SK-N-SH (cell line): ENCODE measurements at regions not wholly inside any gene's neighbourhood (a gene's known extent, or its start where the extent isn't known, plus 50 kb on each side); places are given as distances from the start of the nearest gene placed in this dataset.

Experiments
- CTCF ChIA-PET: fragments of 300-600, 350-600 bp; formaldehyde crosslinking; extraction: SDS; loops from one replicate; lab custom pipeline; 2021; lab: Yijun Ruan, JAX
- POLR2A ChIA-PET: fragments of 350-600 bp; sonication (Branson Sonifier 250); formaldehyde crosslinking; extraction: SDS; loops from one replicate; lab custom pipeline; 2020; ENCODE audit warnings: antibody characterized with exemption, inconsistent platforms; lab: Yijun Ruan, JAX
- DNase-seq: peaks from one replicate; pipeline ENCODE4 v3.0.0; 2012
- H2AFZ ChIP-seq: fragments of 200-600 bp; sonication (generic); 2 replicates; pipeline ENCODE4 v1.8.1; 2016; ENCODE audit warnings: antibody characterized with exemption, mild to moderate bottlenecking, low read depth
- H3F3A ChIP-seq: fragments of 200-600 bp; sonication (generic); replicated peaks from 2 replicates; pipeline ENCODE3; 2016; ENCODE audit warnings: antibody characterized with exemption, mild to moderate bottlenecking; ENCODE audit not compliant: insufficient read depth
- H3K27ac ChIP-seq, 2 experiments: fragments of 200-500 bp in 1 of 2; fragments of 200-600 bp in 1 of 2; sonication (Bioruptor generic) in 1 of 2; sonication (generic), shearing (Covaris generic) in 1 of 2; 2 replicates each; pipeline versions ENCODE4 v1.5.1 to v1.6.1; 2014 to 2016; ENCODE audit warnings: low read depth in 2 of 2, inconsistent platforms in 1 of 2, low read length in 1 of 2, mild to moderate bottlenecking in 1 of 2, mixed read lengths in 1 of 2
- H3K27me3 ChIP-seq: fragments of 200-600 bp; sonication (generic), shearing (Covaris generic); 2 replicates; pipeline ENCODE4 v1.6.1; 2016; ENCODE audit warnings: mixed run types; ENCODE audit not compliant: insufficient read depth
- H3K36me3 ChIP-seq, 2 experiments: fragments of 200-500 bp in 1 of 2; fragments of 200-600 bp in 1 of 2; sonication (Bioruptor generic) in 1 of 2; sonication (generic) in 1 of 2; replicated peaks in 1 of 2; 2 replicates each; pipeline versions ENCODE3 to v1.5.1; 2014 to 2016; ENCODE audit warnings: low read length in 1 of 2, mild to moderate bottlenecking in 1 of 2; ENCODE audit not compliant: insufficient read depth in 2 of 2, control insufficient read depth in 1 of 2
- H3K4me1 ChIP-seq, 2 experiments: fragments of 200-500 bp in 1 of 2; fragments of 200-600 bp in 1 of 2; sonication (Bioruptor generic) in 1 of 2; sonication (generic), shearing (Covaris generic) in 1 of 2; 2 replicates each; pipeline versions ENCODE4 v1.5.1 to v1.6.1; 2014 to 2016; ENCODE audit warnings: low read depth in 1 of 2, low read length in 1 of 2, mixed run types in 1 of 2; ENCODE audit not compliant: insufficient read depth in 2 of 2, control insufficient read depth in 1 of 2
- H3K4me2 ChIP-seq: fragments of 200-600 bp; sonication (generic), shearing (Covaris generic); 2 replicates; pipeline ENCODE4 v1.6.1; 2017; ENCODE audit warnings: mixed run types
- H3K4me3 ChIP-seq, 2 experiments: fragments of 200-500 bp in 1 of 2; fragments of 200-600 bp in 1 of 2; sonication (Bioruptor generic) in 1 of 2; sonication (generic), shearing (Covaris generic) in 1 of 2; 2 replicates each; pipeline versions ENCODE4 v1.5.1 to v1.8.1; 2014 to 2016; ENCODE audit warnings: low read depth in 2 of 2, inconsistent platforms in 1 of 2, low read length in 1 of 2, mild to moderate bottlenecking in 1 of 2, mixed read lengths in 1 of 2, moderate library complexity in 1 of 2
- H3K79me2 ChIP-seq: fragments of 200-600 bp; sonication (generic); 2 replicates; pipeline ENCODE4 v1.8.1; 2017; ENCODE audit warnings: mild to moderate bottlenecking; ENCODE audit not compliant: insufficient read depth
- H3K9ac ChIP-seq: fragments of 200-600 bp; sonication (generic); 2 replicates; pipeline ENCODE4 v1.6.1; 2017; ENCODE audit warnings: mixed run types
- H3K9me2 ChIP-seq: fragments of 200-600 bp; sonication (generic); 2 replicates; pipeline ENCODE4 v1.6.1; 2017; ENCODE audit warnings: mixed run types
- H3K9me3 ChIP-seq: fragments of 200-600 bp; sonication (generic); 2 replicates; pipeline ENCODE4 v1.6.1; 2017; ENCODE audit warnings: mixed run types, mild to moderate bottlenecking, moderate library complexity
- H4K20me1 ChIP-seq: fragments of 200-600 bp; sonication (generic); 2 replicates; pipeline ENCODE4 v1.6.1; 2017; ENCODE audit warnings: mild to moderate bottlenecking, mixed run types; ENCODE audit not compliant: insufficient read depth
- CHD2 ChIP-seq: fragments of 150-350 bp; IDR thresholded peaks from 2 replicates; pipeline ENCODE4 v1.6.1; 2018; ENCODE audit warnings: low read length; ENCODE audit not compliant: partially characterized antibody
- ELF1 ChIP-seq: IDR thresholded peaks from 2 replicates; pipeline ENCODE4 v1.4.0; 2012
- EP300 ChIP-seq, 2 experiments: IDR thresholded peaks; 2 replicates each; pipeline versions ENCODE4 v1.4.0 to v1.6.1; 2012; ENCODE audit warnings: borderline replicate concordance in 1 of 2, low read depth in 1 of 2, low read length in 1 of 2
- EZH2phosphoT487 ChIP-seq: fragments of 200-600 bp; sonication (generic); IDR thresholded peaks from 2 replicates; pipeline ENCODE4 v1.6.1; 2017; ENCODE audit warnings: low read depth, mixed run types, mild to moderate bottlenecking, antibody characterized with exemption, moderate library complexity, borderline replicate concordance
- FOSL2 ChIP-seq: IDR thresholded peaks from 2 replicates; pipeline ENCODE4 v1.4.0; 2012; ENCODE audit warnings: low read depth, mild to moderate bottlenecking, moderate library complexity, borderline replicate concordance
- FOXJ3 ChIP-seq: sonication (generic); formaldehyde crosslinking; IDR thresholded peaks from 2 replicates; pipeline ENCODE4 v1.5.1; 2020; ENCODE audit warnings: mild to moderate bottlenecking, missing genetic modification reagents
- FOXM1 ChIP-seq: IDR thresholded peaks from 2 replicates; pipeline ENCODE4 v1.4.0; 2012; ENCODE audit warnings: low read depth, mild to moderate bottlenecking
- GABPA ChIP-seq: IDR thresholded peaks from 2 replicates; pipeline ENCODE4 v1.4.0; 2012; ENCODE audit warnings: low read depth, mild to moderate bottlenecking
- NFIC ChIP-seq: IDR thresholded peaks from 2 replicates; pipeline ENCODE4 v1.4.0; 2012; ENCODE audit warnings: borderline replicate concordance
- POLR2AphosphoS5 ChIP-seq: IDR thresholded peaks from 2 replicates; pipeline ENCODE4 v1.6.1; 2012; ENCODE audit warnings: low read depth, low read length
- RCOR1 ChIP-seq: fragments of 150-350 bp; IDR thresholded peaks from 2 replicates; pipeline ENCODE4 v1.6.1; 2017; ENCODE audit warnings: antibody characterized with exemption, low read length
- REST ChIP-seq: IDR thresholded peaks from 2 replicates; pipeline ENCODE4 v1.6.1; 2012; ENCODE audit warnings: mild to moderate bottlenecking, low read depth, low read length, moderate library complexity
- RFX5 ChIP-seq: IDR thresholded peaks from 2 replicates; pipeline ENCODE4 v1.6.1; 2012; ENCODE audit warnings: mild to moderate bottlenecking, improper control_type of control experiment, low read length
- RXRA ChIP-seq: IDR thresholded peaks from 2 replicates; pipeline ENCODE4 v1.4.0; 2012; ENCODE audit warnings: low read depth, mild to moderate bottlenecking, borderline replicate concordance
- SIN3A ChIP-seq: IDR thresholded peaks from 2 replicates; pipeline ENCODE4 v1.6.1; 2012; ENCODE audit warnings: low read depth, mild to moderate bottlenecking, low read length, moderate library complexity, borderline replicate concordance
- SMC3 ChIP-seq: IDR thresholded peaks from 2 replicates; pipeline ENCODE4 v1.6.1; 2012; ENCODE audit warnings: low read depth, low read length, improper control_type of control experiment
- USF1 ChIP-seq: IDR thresholded peaks from 2 replicates; pipeline ENCODE4 v1.4.0; 2012; ENCODE audit warnings: low read depth, borderline replicate concordance
- USF2 ChIP-seq: fragments of 150-350 bp; IDR thresholded peaks from 2 replicates; pipeline ENCODE4 v1.6.1; 2017; ENCODE audit warnings: antibody characterized with exemption, low read length, low read depth, borderline replicate concordance
- YY1 ChIP-seq: IDR thresholded peaks from 2 replicates; pipeline ENCODE4 v1.4.0; 2012; ENCODE audit warnings: low read depth, mild to moderate bottlenecking
- WGBS: methylation state at CpG from one replicate; pipeline ENCODE4 v1.1.6; 2017; ENCODE audit warnings: low lambda C conversion rate; 5-methylcytosine and 5-hydroxymethylcytosine counted together

GRCh38 chr21:38631676-38632075 is 133.4 kb upstream of the ERG start:
- Histone ChIP-seq H3K9me2 (no peaks in the 10 kb centered on the region), H3K79me2 (no peaks in the 10 kb centered on the region), H3K27me3 (no peaks in the 10 kb centered on the region; the same call in 1 of the 2 replicates), H3K4me2 (no peak overlapping the region), H2AFZ (no peak overlapping the region), H3F3A (no peaks in the 10 kb centered on the region), H4K20me1 (no peaks in the 10 kb centered on the region), H3K4me3 (no peak overlapping the region), H3K27ac (no peak overlapping the region), H3K9ac (no peak overlapping the region), H3K36me3 (no peaks in the 10 kb centered on the region), H3K9me3 (no peaks in the 10 kb centered on the region), H3K4me1 (no peaks in the 10 kb centered on the region)
- DNase-seq = no peak
- 29% methylated on average over 5 of the region's 5 CpGs for WGBS
- TF ChIP-seq REST (no peak), FOXJ3 (no peak), POLR2AphosphoS5 (no peak), CHD2 (no peak), USF1 (no peak), FOSL2 (no peak), FOXM1 (no peak), YY1 (no peak), NFIC (no peak), RXRA (no peak), SMC3 (no peak), RFX5 (no peak), USF2 (no peak), RCOR1 (no peak), EP300 (IDR thresholded peaks at IDR 0.05; ENCODE audit: borderline replicate concordance in 1 of 2, low read depth in 1 of 2, low read length in 1 of 2) (no peak), SIN3A (no peak), GABPA (no peak), ELF1 (no peak), EZH2phosphoT487 (no peak)
- ChIA-PET POLR2A (no interaction called here), CTCF (no interaction called here)
